GM18951 (cell line): ENCODE measurements at regions not wholly inside any gene's neighbourhood (a gene's known extent, or its start where the extent isn't known, plus 50 kb on each side); places are given as distances from the start of the nearest gene placed in this dataset.
"Not testable (repeated sequence)": the region's sequence is repeated elsewhere in the genome, so short reads cannot be mapped to it uniquely, and the experiment has no call there.

Experiments
- POLR2A ChIP-seq: IDR thresholded peaks from 4 replicates; pipeline ENCODE4 v1.6.1; 2011; ENCODE audit warnings: mild to moderate bottlenecking; ENCODE audit not compliant: insufficient read length, insufficient read depth; ENCODE audit errors: extremely low read depth
- in situ Hi-C: fragments of 300-500 bp; cut with MboI; formaldehyde crosslinking; loops from one replicate; pipeline ENCODE4 v1.12.0; 2022; ENCODE audit warnings: low sequenced_read_pairs, mixed read lengths, inconsistent platforms; ENCODE audit not compliant: unreplicated experiment

DNA sequence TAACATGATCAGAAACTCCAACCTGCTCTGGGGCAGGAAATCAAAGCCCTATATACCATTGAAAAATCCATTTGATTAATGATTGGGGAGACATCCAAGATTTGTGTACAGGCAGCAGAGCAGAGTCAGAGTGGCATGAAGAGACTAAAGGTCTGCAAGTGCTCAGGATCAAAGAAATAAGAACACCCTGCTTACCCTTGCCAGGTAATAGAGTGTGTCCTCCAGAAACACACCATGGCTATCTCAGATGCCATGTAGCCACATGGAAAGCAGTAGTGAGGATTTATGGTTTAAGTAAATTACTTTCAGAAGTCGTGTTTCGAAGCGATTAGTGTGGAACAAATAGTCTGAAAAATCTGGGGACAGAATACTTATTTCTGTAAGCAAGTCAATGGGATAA is 592.9 kb downstream of the SUCLG1 start:
- no peak for TF ChIP-seq POLR2A
- in situ Hi-C loops, result no loop called here

- no peak for TF ChIP-seq POLR2A
- in situ Hi-C loops, result no loop called here
Measured at GRCh38 chr2:83862600-83862999, 596.5 kb downstream of the SUCLG1 start.

- in situ Hi-C loops, result no loop called here
- TF ChIP-seq POLR2A, result no peak
Measured at GRCh38 chr2:83860320-83860719, 598.8 kb downstream of the SUCLG1 start.

- in situ Hi-C loops, result no loop called here
Measured at GRCh38 chr2:83859553-83859952, 599.5 kb downstream of the SUCLG1 start.

GRCh38 chr2:83851066-83851465 is 608.0 kb downstream of the SUCLG1 start:
- no peak for TF ChIP-seq POLR2A
- in situ Hi-C loops, result no loop called here

More at GRCh38 chr2:83859553-83859952, 599.5 kb downstream of the SUCLG1 start:
- no peak for TF ChIP-seq POLR2A

DNA sequence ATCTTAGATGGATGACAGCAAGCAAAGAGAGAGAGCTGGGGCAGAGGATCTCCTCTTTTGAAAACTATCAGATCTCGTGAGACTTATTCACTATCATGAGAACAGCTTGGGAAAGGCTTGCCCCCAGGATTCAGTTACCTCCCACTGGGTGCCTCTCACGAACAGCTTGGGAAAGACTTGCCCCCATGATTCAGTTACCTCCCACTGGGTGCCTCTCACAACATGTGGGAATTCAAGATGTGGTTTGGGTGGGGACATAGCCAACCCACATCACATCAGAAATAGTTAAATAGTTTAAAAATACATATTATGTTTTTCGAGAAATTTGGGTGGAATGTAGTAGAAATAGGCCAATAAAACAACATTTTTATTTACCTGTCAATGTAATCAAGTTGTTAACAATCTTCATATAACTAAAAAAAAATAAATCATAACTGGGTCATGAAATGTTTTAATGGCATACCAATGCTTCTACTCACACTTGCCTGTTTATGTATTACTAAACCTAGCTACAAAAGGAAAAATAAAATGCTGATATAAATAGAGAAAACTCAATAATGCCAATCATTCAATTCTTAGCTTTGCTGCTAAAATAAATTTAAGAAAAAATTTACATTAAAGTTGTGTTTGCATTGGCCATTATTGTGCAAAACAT is 608.9 kb downstream of the SUCLG1 start:
- in situ Hi-C loops, result no loop called here
- TF ChIP-seq POLR2A, result no peak

GRCh38 chr2:83844490-83844889 is 614.6 kb downstream of the SUCLG1 start:
- no peak for TF ChIP-seq POLR2A
- in situ Hi-C loops, result no loop called here

DNA sequence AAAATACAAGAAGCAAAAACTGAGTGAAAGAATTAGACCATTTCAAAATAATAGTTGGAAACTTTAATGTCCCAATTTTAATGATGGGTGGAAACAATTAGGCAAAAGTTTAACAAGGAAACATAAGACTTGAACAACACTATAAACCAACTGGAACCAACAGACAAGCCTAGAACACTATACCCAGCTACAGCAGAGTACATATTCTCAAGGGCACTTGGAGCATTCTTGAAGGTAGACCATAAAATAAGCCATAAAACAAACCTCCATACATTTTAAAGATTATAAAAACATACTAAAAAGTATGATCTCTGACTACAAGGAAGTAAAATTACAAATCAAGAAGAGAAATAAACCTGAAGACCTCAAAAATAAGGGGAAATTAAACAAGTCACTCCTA is 616.7 kb downstream of the SUCLG1 start:
- in situ Hi-C loops, result no loop called here

GRCh38 chr2:83837823-83838222 is 621.3 kb downstream of the SUCLG1 start:
- in situ Hi-C loops, result no loop called here
- TF ChIP-seq POLR2A, result no peak

More for the DNA sequence above, 616.7 kb downstream of the SUCLG1 start:
- no peak for TF ChIP-seq POLR2A

- in situ Hi-C loops, result no loop called here
- TF ChIP-seq POLR2A, result no peak
Measured at GRCh38 chr2:83827618-83828017, 631.5 kb downstream of the SUCLG1 start.

GRCh38 chr2:83826577-83826976 is 632.5 kb downstream of the SUCLG1 start:
- in situ Hi-C loops, result no loop called here

GRCh38 chr2:83823229-83823628 is 635.9 kb downstream of the SUCLG1 start:
- in situ Hi-C loops, result no loop called here
- TF ChIP-seq POLR2A, result no peak

More at GRCh38 chr2:83826577-83826976, 632.5 kb downstream of the SUCLG1 start:
- no peak for TF ChIP-seq POLR2A

GRCh38 chr2:83817511-83817910 is 641.6 kb downstream of the SUCLG1 start:
- no peak for TF ChIP-seq POLR2A
- in situ Hi-C loops, result no loop called here

GRCh38 chr2:83808878-83809277 is 650.2 kb downstream of the SUCLG1 start:
- TF ChIP-seq POLR2A, result no peak
- in situ Hi-C loops, result no loop called here

GRCh38 chr2:83802604-83803003 is 656.5 kb downstream of the SUCLG1 start:
- in situ Hi-C loops, result no loop called here
- TF ChIP-seq POLR2A, result no peak

DNA sequence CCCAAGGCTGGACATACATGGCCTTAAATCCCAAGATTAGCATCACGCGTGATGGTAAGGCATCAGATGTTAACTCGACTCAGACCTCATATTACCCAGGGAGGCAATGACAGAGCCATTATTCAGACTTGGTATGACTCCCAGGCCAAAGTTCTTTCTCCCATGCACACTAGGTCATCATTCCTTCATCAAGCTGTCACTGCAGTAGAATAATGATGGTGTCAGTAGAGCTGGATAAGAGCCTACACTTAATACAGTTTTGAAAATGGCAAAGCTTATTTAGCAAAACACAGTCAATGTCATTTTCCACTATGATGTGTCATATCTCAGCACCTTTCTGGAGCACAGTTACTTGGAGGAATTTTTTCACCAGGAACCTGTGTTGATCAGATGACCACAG is 663.3 kb downstream of the SUCLG1 start:
- in situ Hi-C loops, result no loop called here
- TF ChIP-seq POLR2A, result no peak

DNA sequence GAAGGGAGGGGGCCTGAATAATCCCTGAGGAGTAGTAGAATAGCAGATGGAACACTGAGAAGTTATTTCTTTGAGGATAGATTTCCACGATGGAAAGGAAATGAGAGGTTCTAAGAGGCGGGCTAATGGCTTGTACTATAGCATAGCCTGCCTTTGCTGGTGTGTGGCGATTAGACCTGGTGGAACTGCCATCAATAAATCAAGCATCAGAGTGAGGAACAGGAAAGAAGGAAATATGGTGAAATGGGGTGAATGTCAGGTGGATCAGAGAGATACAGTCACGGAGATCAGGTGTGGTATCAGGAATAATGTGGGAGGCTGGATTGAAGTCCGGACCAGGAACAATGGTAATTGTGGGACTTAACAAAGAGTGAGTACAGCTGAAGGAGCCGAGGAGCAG is 668.6 kb downstream of the SUCLG1 start:
- in situ Hi-C loops, result not testable (repeated sequence)

DNA sequence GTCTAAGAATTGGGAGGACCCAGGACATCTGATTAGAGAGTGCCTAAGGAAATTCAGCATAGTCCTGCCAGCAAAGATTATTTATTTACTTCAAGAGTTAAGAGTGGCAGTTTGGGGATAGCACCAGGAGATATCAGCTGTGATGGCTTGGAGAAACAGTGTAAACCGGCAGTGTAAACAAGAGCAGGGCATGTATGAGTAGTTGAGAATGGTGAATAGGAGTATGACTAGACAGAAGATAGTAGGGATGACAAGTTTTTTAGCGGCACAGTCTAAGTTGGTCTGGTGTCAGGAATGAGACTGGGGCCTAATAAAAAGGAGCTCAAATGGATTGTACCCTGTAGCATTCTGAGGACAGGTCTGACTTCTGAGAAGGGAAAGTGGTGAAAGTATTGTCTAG is 669.4 kb downstream of the SUCLG1 start:
- in situ Hi-C loops, result not testable (repeated sequence)

GRCh38 chr2:83788938-83789566 is 670.0 kb downstream of the SUCLG1 start:
- in situ Hi-C loops, result not testable (repeated sequence)
